GM21528 (cell line): ENCODE measurements at regions not wholly inside any gene's neighbourhood (a gene's known extent, or its start where the extent isn't known, plus 50 kb on each side); places are given as distances from the start of the nearest gene placed in this dataset.
A peak's percentile ranks its signal among the peaks of the same experiment; 100 is the strongest.
"Not testable (repeated sequence)": the region's sequence is repeated elsewhere in the genome, so short reads cannot be mapped to it uniquely, and the experiment has no call there.

Source experiments
- ATAC-seq: cut with Tn5 transposase; IDR thresholded peaks from one replicate; pipeline ENCODE4 v1.9.1; 2021; ENCODE audit warnings: mild to moderate bottlenecking, moderate library complexity; ENCODE audit not compliant: unreplicated experiment, low FRiP score

- no peak for ATAC-seq
Observed at GRCh38 chr13:99074693-99075092, 96.8 kb upstream of the DOCK9 start.

GRCh38 chr13:99075268-99076191, 97.7 kb upstream of the DOCK9 start:
- peak; percentile 90 for ATAC-seq

- ATAC-seq, result no peak
Observed at GRCh38 chr13:99078017-99078771, 100.3 kb upstream of the DOCK9 start.

GRCh38 chr13:99080131-99080530, 102.3 kb upstream of the DOCK9 start:
- no peak for ATAC-seq

GRCh38 chr13:99083981-99084380, 106.1 kb upstream of the DOCK9 start:
- no peak for ATAC-seq

- ATAC-seq, result no peak
Observed at GRCh38 chr13:99085139-99085807, 107.4 kb upstream of the DOCK9 start.

GRCh38 chr13:99085808-99086266, 108.0 kb upstream of the DOCK9 start:
- no peak for ATAC-seq

GRCh38 chr13:99086267-99087097, 108.6 kb upstream of the DOCK9 start:
- ATAC-seq, result peak; percentile 50

- ATAC-seq, result peak; percentile 92
Observed at GRCh38 chr13:99087098-99087953, 109.5 kb upstream of the DOCK9 start.

GRCh38 chr13:99087954-99088491, 110.2 kb upstream of the DOCK9 start:
- ATAC-seq, result peak; percentile 28

GRCh38 chr13:99093997-99094396, 106.7 kb upstream of the UBAC2 start:
- ATAC-seq, result no peak

GRCh38 chr13:99101831-99102230, 98.8 kb upstream of the UBAC2 start:
- ATAC-seq, result not testable (repeated sequence)

GRCh38 chr13:99103536-99103935, 97.1 kb upstream of the UBAC2 start:
- no peak for ATAC-seq

- no peak for ATAC-seq
Observed at GRCh38 chr13:99104396-99104795, 96.3 kb upstream of the UBAC2 start.

- no peak for ATAC-seq
Observed at GRCh38 chr13:99105160-99105559, 95.5 kb upstream of the UBAC2 start.

- no peak for ATAC-seq
Observed at GRCh38 chr13:99113351-99113750, 87.3 kb upstream of the UBAC2 start.

GRCh38 chr13:99118179-99118578, 82.5 kb upstream of the UBAC2 start:
- no peak for ATAC-seq

- ATAC-seq, result no peak
Observed at GRCh38 chr13:99119656-99120055, 81.0 kb upstream of the UBAC2 start.

- ATAC-seq, result no peak
Observed at GRCh38 chr13:99120751-99121150, 79.9 kb upstream of the UBAC2 start.
